ENCODE measurements at regions not wholly inside any gene's neighbourhood (a gene's known extent, or its start where the extent isn't known, plus 50 kb on each side); places are given as distances from the start of the nearest gene placed in this dataset.
"Not testable (repeated sequence)": the region's sequence is repeated elsewhere in the genome, so short reads cannot be mapped to it uniquely, and the experiment has no call there.

DNA sequence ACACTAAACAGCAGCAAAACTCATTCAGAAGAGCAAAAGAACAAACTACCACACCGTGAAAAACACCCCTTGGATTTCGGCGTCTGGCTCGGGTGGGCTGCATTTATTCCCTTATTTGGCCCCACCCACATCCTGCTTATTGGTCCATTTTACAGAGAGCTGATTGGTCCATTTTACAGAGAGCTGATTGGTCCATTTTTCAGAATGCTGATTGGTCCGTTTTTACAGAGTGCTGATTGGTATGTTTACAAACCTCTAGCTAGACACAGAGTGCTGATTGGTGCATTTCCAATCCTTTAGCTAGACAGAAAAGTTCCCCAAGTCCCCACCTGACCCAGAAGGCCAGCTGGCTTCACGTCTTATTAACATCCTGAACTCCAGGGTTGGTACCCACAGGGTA, 286.6 kb upstream of the ASIC2 start:
- H3K9me3 Mint-ChIP-seq; H3K4me3 ChIP-seq (ENCODE audit: control insufficient read depth in 1 of 2, extremely low read depth in 1 of 2, low read length in 1 of 2); H3K4me3 Mint-ChIP-seq; H3K4me1 ChIP-seq (ENCODE audit: control insufficient read depth in 1 of 2, extremely low read depth in 1 of 2, insufficient read depth in 2 of 2, low read length in 2 of 2); ATAC-seq (replicated peaks in 1 of 4); H3K27ac Mint-ChIP-seq; H3K9me3 ChIP-seq; H3K36me3 ChIP-seq (ENCODE audit: control insufficient read depth in 2 of 2, extremely low read depth in 1 of 2, insufficient read depth in 1 of 2, low read length in 1 of 2); H3K27me3 ChIP-seq (replicated peaks in 1 of 2; ENCODE audit: control insufficient read depth in 2 of 2, extremely low read depth in 1 of 2, insufficient read depth in 2 of 2, low read length in 1 of 2); CTCF ChIA-PET; H3K4me1 Mint-ChIP-seq; H3K36me3 Mint-ChIP-seq; H3K27ac ChIP-seq (ENCODE audit: low read length); POLR2A ChIA-PET; DNase-seq: not testable (repeated sequence)
- H3K27me3 Mint-ChIP-seq: peaks cover 9 to 11% of the 10 kb centered on the region in 2 donors
- WGBS (ENCODE audit: insufficient coverage): 76% methylated on average over 3 of the region's 6 CpGs

DNA sequence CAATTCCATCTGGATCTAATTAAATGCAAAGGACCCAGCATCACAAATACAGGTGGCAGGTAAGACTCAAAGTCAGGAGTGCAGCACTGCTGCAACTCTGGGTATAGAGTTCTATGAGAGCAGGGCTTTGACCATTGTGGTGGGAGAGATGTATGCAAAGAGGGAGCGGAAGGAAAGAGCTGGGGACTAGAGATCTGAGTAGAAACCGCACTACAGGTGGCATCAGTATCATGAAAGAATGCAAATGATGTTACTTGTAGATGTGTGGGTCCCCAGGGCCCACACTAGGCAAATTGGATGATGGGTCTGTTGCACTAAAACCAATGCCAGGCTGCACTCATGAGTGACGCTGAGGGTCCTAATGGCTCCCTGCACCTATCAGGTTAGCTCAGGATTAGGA, 287.1 kb upstream of the ASIC2 start:
- ATAC-seq (replicated peaks in 1 of 4): no peak
- WGBS (ENCODE audit: insufficient coverage): 83% methylated on average over 2 of the region's 3 CpGs

GRCh38 chr17:33582661-33583060, 289.6 kb upstream of the ASIC2 start:
- Histone ChIP-seq H3K27ac (ENCODE audit: low read length) (no peak overlapping the region), H3K27me3 (replicated peaks in 1 of 2; ENCODE audit: control insufficient read depth in 2 of 2, extremely low read depth in 1 of 2, insufficient read depth in 2 of 2, low read length in 1 of 2) (peaks cover 0 to 12% of the 10 kb centered on the region in 2 experiments), H3K9me3 (no peaks in the 10 kb centered on the region), H3K4me1 (ENCODE audit: control insufficient read depth in 1 of 2, extremely low read depth in 1 of 2, insufficient read depth in 2 of 2, low read length in 2 of 2) (no peaks in the 10 kb centered on the region), H3K4me3 (ENCODE audit: control insufficient read depth in 1 of 2, extremely low read depth in 1 of 2, low read length in 1 of 2) (no peak overlapping the region), H3K36me3 (ENCODE audit: control insufficient read depth in 2 of 2, extremely low read depth in 1 of 2, insufficient read depth in 1 of 2, low read length in 1 of 2) (no peaks in the 10 kb centered on the region)
- H3K4me3 Mint-ChIP-seq: no peak overlapping the region
- ChIA-PET POLR2A (no interaction called here), CTCF (no interaction called here)
- no peak overlapping the region for H3K27ac Mint-ChIP-seq
- no peaks in the 10 kb centered on the region for H3K36me3 Mint-ChIP-seq
- H3K4me1 Mint-ChIP-seq: no peaks in the 10 kb centered on the region
- H3K27me3 Mint-ChIP-seq: peaks cover 7 to 13% of the 10 kb centered on the region in 2 donors
- 80% methylated on average over 1 of the region's 2 CpGs for WGBS (ENCODE audit: insufficient coverage)
- no peak for DNase-seq
- H3K9me3 Mint-ChIP-seq: no peaks in the 10 kb centered on the region
- ATAC-seq (replicated peaks in 1 of 4): no peak

More for the DNA sequence above, 287.1 kb upstream of the ASIC2 start:
- H3K27ac Mint-ChIP-seq: no peak overlapping the region
- H3K36me3 Mint-ChIP-seq: no peaks in the 10 kb centered on the region
- H3K9me3 ChIP-seq: no peaks in the 10 kb centered on the region
- POLR2A ChIA-PET: interaction anchor here in 1 of 2 donors (0.6 kb wide), 1 partner anchor 15 kb away, joined by 4 read pairs; no protein-coding TSS in a partner anchor
- H3K4me1 ChIP-seq (ENCODE audit: control insufficient read depth in 1 of 2, extremely low read depth in 1 of 2, insufficient read depth in 2 of 2, low read length in 2 of 2): no peaks in the 10 kb centered on the region
- CTCF ChIA-PET: no interaction called here
- peaks cover 0 to 12% of the 10 kb centered on the region in 2 experiments for H3K27me3 ChIP-seq (replicated peaks in 1 of 2; ENCODE audit: control insufficient read depth in 2 of 2, extremely low read depth in 1 of 2, insufficient read depth in 2 of 2, low read length in 1 of 2)
- DNase-seq: no peak
- no peak overlapping the region for H3K4me3 ChIP-seq (ENCODE audit: control insufficient read depth in 1 of 2, extremely low read depth in 1 of 2, low read length in 1 of 2)
- no peak overlapping the region for H3K4me3 Mint-ChIP-seq
- H3K4me1 Mint-ChIP-seq: no peaks in the 10 kb centered on the region
- H3K36me3 ChIP-seq (ENCODE audit: control insufficient read depth in 2 of 2, extremely low read depth in 1 of 2, insufficient read depth in 1 of 2, low read length in 1 of 2): no peaks in the 10 kb centered on the region
- no peaks in the 10 kb centered on the region for H3K9me3 Mint-ChIP-seq
- no peak overlapping the region for H3K27ac ChIP-seq (ENCODE audit: low read length)
- peaks cover 9 to 12% of the 10 kb centered on the region in 2 donors for H3K27me3 Mint-ChIP-seq

DNA sequence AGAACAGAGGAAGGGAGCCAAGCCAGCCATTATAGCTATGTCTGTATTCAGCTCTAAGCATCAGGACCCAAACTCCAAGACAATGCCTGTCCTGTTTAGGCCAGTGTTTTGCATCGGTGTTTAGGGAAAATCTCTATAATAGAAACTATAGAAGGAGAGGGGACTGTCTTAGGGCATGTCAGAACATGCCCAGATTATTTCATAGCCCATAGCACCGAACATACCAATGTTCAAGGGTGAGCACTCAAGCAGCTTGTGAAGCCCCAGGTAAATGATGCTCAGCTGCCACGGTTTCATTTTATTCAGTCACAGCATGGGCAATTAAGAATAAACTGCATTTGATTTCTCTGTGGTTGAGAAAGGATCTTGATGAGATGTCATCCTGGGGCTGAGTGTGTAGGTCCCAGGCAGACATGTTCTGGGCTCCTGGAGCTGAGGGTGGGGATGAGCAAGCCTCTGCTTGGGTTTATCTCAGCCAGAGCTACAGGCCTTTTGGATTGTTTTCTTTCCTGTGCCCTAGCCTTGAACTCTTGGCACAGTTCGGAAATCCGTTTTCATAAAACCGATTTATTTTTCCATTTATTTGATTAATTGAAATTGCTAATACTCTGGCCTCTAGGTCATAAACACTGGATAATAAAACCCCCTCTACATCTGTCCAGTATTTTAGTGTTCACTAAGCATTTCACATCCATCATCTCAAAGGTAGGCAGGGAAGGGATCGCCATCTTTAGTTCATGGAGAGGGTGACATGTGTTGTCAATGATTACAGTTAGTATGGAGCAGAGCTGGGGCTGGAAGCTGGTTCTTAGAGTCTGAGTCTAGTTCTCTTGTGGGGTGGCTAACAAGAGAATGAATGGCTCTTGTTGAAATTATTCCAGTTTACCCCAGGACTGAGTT, 290.7 kb upstream of the ASIC2 start:
- CTCF ChIA-PET: no interaction called here
- DNase-seq (no peak), ATAC-seq (replicated peaks in 1 of 4) (no peak)
- no peak overlapping the region for H3K4me3 Mint-ChIP-seq
- WGBS (ENCODE audit: insufficient coverage): 79% methylated on average over 2 of the region's 7 CpGs
- peaks cover 4 to 17% of the 10 kb centered on the region in 2 donors for H3K27me3 Mint-ChIP-seq
- no peaks in the 10 kb centered on the region for H3K4me1 Mint-ChIP-seq
- POLR2A ChIA-PET: no interaction called here
- H3K27ac ChIP-seq (ENCODE audit: low read length): no peak overlapping the region
- H3K9me3 ChIP-seq: no peaks in the 10 kb centered on the region
- H3K4me3 ChIP-seq (ENCODE audit: control insufficient read depth in 1 of 2, extremely low read depth in 1 of 2, low read length in 1 of 2): no peak overlapping the region
- no peak overlapping the region for H3K27ac Mint-ChIP-seq
- H3K27me3 ChIP-seq (replicated peaks in 1 of 2; ENCODE audit: control insufficient read depth in 2 of 2, extremely low read depth in 1 of 2, insufficient read depth in 2 of 2, low read length in 1 of 2): peaks cover 0 to 12% of the 10 kb centered on the region in 2 experiments
- H3K36me3 ChIP-seq (ENCODE audit: control insufficient read depth in 2 of 2, extremely low read depth in 1 of 2, insufficient read depth in 1 of 2, low read length in 1 of 2): no peaks in the 10 kb centered on the region
- no peaks in the 10 kb centered on the region for H3K36me3 Mint-ChIP-seq
- H3K4me1 ChIP-seq (ENCODE audit: control insufficient read depth in 1 of 2, extremely low read depth in 1 of 2, insufficient read depth in 2 of 2, low read length in 2 of 2): no peaks in the 10 kb centered on the region
- H3K9me3 Mint-ChIP-seq: no peaks in the 10 kb centered on the region

GRCh38 chr17:33593991-33594390, 300.9 kb upstream of the ASIC2 start:
- ATAC-seq (replicated peaks in 1 of 4) (no peak), DNase-seq (no peak)
- Histone ChIP-seq H3K4me1 (ENCODE audit: control insufficient read depth in 1 of 2, extremely low read depth in 1 of 2, insufficient read depth in 2 of 2, low read length in 2 of 2) (no peaks in the 10 kb centered on the region), H3K27ac (ENCODE audit: low read length) (no peak overlapping the region), H3K27me3 (replicated peaks in 1 of 2; ENCODE audit: control insufficient read depth in 2 of 2, extremely low read depth in 1 of 2, insufficient read depth in 2 of 2, low read length in 1 of 2) (peaks cover 0 to 15% of the 10 kb centered on the region in 2 experiments), H3K4me3 (ENCODE audit: control insufficient read depth in 1 of 2, extremely low read depth in 1 of 2, low read length in 1 of 2) (no peak overlapping the region), H3K36me3 (ENCODE audit: control insufficient read depth in 2 of 2, extremely low read depth in 1 of 2, insufficient read depth in 1 of 2, low read length in 1 of 2) (no peaks in the 10 kb centered on the region), H3K9me3 (no peaks in the 10 kb centered on the region)
- POLR2A ChIA-PET: no interaction called here
- Mint-ChIP-seq H3K27me3 (peaks cover 11 to 30% of the 10 kb centered on the region in 2 donors), H3K4me1 (no peaks in the 10 kb centered on the region), H3K4me3 (no peak overlapping the region), H3K9me3 (peaks cover 0 to 11% (median 0%) of the 10 kb centered on the region in 3 donors), H3K36me3 (no peaks in the 10 kb centered on the region), H3K27ac (no peak overlapping the region)
- CTCF ChIA-PET: no interaction called here
- WGBS (ENCODE audit: insufficient coverage): 81% methylated on average over 3 of the region's 4 CpGs

DNA sequence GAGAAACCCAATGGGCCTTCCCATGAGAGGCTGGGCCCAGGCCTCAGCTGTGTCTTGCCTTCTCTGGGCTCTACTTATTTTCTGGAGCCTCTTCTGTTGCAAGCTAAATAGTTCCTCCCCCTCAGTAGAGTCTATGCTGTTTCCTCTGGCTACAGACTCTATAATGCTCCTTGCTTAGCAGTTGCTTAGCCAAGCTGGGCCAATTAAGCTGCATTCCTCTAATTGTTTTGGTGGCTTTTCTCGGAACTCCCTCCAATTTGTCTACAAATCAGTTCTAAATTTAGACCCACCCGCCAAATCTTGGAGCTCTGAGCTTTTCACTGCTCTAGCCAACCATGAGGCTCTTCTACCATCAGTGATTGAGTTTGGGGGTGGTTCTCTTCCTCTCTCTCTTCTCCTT, 302.7 kb upstream of the ASIC2 start:
- DNase-seq: no peak
- H3K9me3 Mint-ChIP-seq: peaks cover 0 to 5% (median 0%) of the 10 kb centered on the region in 3 donors

More for the DNA sequence above, 302.7 kb upstream of the ASIC2 start:
- no peaks in the 10 kb centered on the region for H3K4me1 ChIP-seq (ENCODE audit: control insufficient read depth in 1 of 2, extremely low read depth in 1 of 2, insufficient read depth in 2 of 2, low read length in 2 of 2)
- Mint-ChIP-seq H3K27ac (no peak overlapping the region), H3K27me3 (peaks cover 8 to 24% of the 10 kb centered on the region in 2 donors), H3K36me3 (no peaks in the 10 kb centered on the region), H3K4me3 (no peak overlapping the region), H3K4me1 (no peaks in the 10 kb centered on the region)
- H3K36me3 ChIP-seq (ENCODE audit: control insufficient read depth in 2 of 2, extremely low read depth in 1 of 2, insufficient read depth in 1 of 2, low read length in 1 of 2): no peaks in the 10 kb centered on the region
- ATAC-seq (replicated peaks in 1 of 4): no peak
- no peak overlapping the region for H3K27ac ChIP-seq (ENCODE audit: low read length)
- H3K9me3 ChIP-seq: no peaks in the 10 kb centered on the region
- ChIA-PET CTCF (no interaction called here), POLR2A (no interaction called here)
- H3K4me3 ChIP-seq (ENCODE audit: control insufficient read depth in 1 of 2, extremely low read depth in 1 of 2, low read length in 1 of 2): no peak overlapping the region
- H3K27me3 ChIP-seq (replicated peaks in 1 of 2; ENCODE audit: control insufficient read depth in 2 of 2, extremely low read depth in 1 of 2, insufficient read depth in 2 of 2, low read length in 1 of 2): peaks cover 0 to 15% of the 10 kb centered on the region in 2 experiments
- WGBS (ENCODE audit: insufficient coverage): no CpG with 5 or more reads among the region's 2 CpGs
